ENCODE measurements at regions not wholly inside any gene's neighbourhood (a gene's known extent, or its start where the extent isn't known, plus 50 kb on each side); places are given as distances from the start of the nearest gene placed in this dataset.

- TF ChIP-seq CTCF (IDR thresholded peaks at IDR 0.05), result no peak
- no peak for TF ChIP-seq POLR2A (IDR thresholded peaks at IDR 0.05)
- Histone ChIP-seq H3K36me3 (no peaks in the 10 kb centered on the region), H3K9me3 (no peaks in the 10 kb centered on the region), H3K4me1 (no peaks in the 10 kb centered on the region), H3K27ac (no peak overlapping the region), H3K27me3 (peaks cover 0 to 11% (median 0%) of the 10 kb centered on the region in 4 donors), H3K4me3 (no peak overlapping the region)
- 27 to 33% methylated on average over 2 of the region's 2 CpGs for WGBS, 2 donors
- no peak for DNase-seq
- intact Hi-C loops (cut with DNase I), result no loop called here
These were observed 115.2 kb upstream of the AGBL1 start for GRCh38 chr15:85964471-85964870.

GRCh38 chr15:85967553-85967952, 112.1 kb upstream of the AGBL1 start:
- intact Hi-C loops (cut with DNase I), result no loop called here
- WGBS, 2 donors, result 52 to 67% methylated on average over 2 of the region's 2 CpGs
- no peaks in the 10 kb centered on the region for H3K36me3 ChIP-seq
- peaks cover 0 to 6% (median 0%) of the 10 kb centered on the region in 4 donors for H3K27me3 ChIP-seq
- H3K4me3 ChIP-seq, result no peak overlapping the region
- no peak for DNase-seq
- H3K9me3 ChIP-seq, result no peaks in the 10 kb centered on the region
- TF ChIP-seq CTCF (IDR thresholded peaks at IDR 0.05), result no peak
- H3K27ac ChIP-seq, result no peak overlapping the region
- no peaks in the 10 kb centered on the region for H3K4me1 ChIP-seq

- TF ChIP-seq CTCF (IDR thresholded peaks at IDR 0.05) (no peak), POLR2A (IDR thresholded peaks at IDR 0.05) (no peak)
- no peak overlapping the region for H3K27ac ChIP-seq
- intact Hi-C loops (cut with DNase I), result no loop called here
- no peaks in the 10 kb centered on the region for H3K4me1 ChIP-seq
- no peaks in the 10 kb centered on the region for H3K36me3 ChIP-seq
- no peak for DNase-seq
- WGBS, 2 donors, result 55 to 67% methylated on average over 3 of the region's 3 CpGs
- H3K4me3 ChIP-seq, result no peak overlapping the region
- H3K27me3 ChIP-seq, result peaks cover 0 to 11% (median 0%) of the 10 kb centered on the region in 4 donors
- peaks cover 0 to 6% (median 0%) of the 10 kb centered on the region in 3 donors for H3K9me3 ChIP-seq
These were observed 106.7 kb upstream of the AGBL1 start for GRCh38 chr15:85972805-85973540.

GRCh38 chr15:85973584-85974347, 105.9 kb upstream of the AGBL1 start:
- Histone ChIP-seq H3K36me3 (no peaks in the 10 kb centered on the region), H3K4me3 (no peak overlapping the region), H3K9me3 (peaks cover 0 to 6% (median 0%) of the 10 kb centered on the region in 3 donors), H3K27me3 (peaks cover 0 to 17% (median 0%) of the 10 kb centered on the region in 4 donors), H3K27ac (no peak overlapping the region), H3K4me1 (no peaks in the 10 kb centered on the region)
- intact Hi-C loops (cut with DNase I), result no loop called here
- TF ChIP-seq CTCF (IDR thresholded peaks at IDR 0.05), result no peak
- TF ChIP-seq POLR2A (IDR thresholded peaks at IDR 0.05), result no peak
- DNase-seq, result no peak
- 78 to 83% methylated on average over 5 to 6 of the region's 8 CpGs for WGBS, 2 donors

GRCh38 chr15:85974348-85974705, 105.3 kb upstream of the AGBL1 start:
- peaks cover 0 to 6% (median 0%) of the 10 kb centered on the region in 3 donors for H3K9me3 ChIP-seq
- no peak for DNase-seq
- H3K4me1 ChIP-seq, result no peaks in the 10 kb centered on the region
- H3K27ac ChIP-seq, result no peak overlapping the region
- H3K36me3 ChIP-seq, result no peaks in the 10 kb centered on the region
- TF ChIP-seq CTCF (IDR thresholded peaks at IDR 0.05) (no peak), POLR2A (IDR thresholded peaks at IDR 0.05) (no peak)
- no peak overlapping the region for H3K4me3 ChIP-seq
- intact Hi-C loops (cut with DNase I), result no loop called here
- H3K27me3 ChIP-seq, result peaks cover 0 to 19% (median 0%) of the 10 kb centered on the region in 4 donors
- WGBS, 2 donors, result 43 to 44% methylated on average over 3 of the region's 3 CpGs
